KMS-11 (cell line): ENCODE measurements at regions not wholly inside any gene's neighbourhood (a gene's known extent, or its start where the extent isn't known, plus 50 kb on each side); places are given as distances from the start of the nearest gene placed in this dataset.

Source experiments
- H2AFZ ChIP-seq: fragments of 200-600 bp; sonication (generic); 2 replicates; pipeline ENCODE4 v1.6.1; 2016; ENCODE audit warnings: antibody characterized with exemption, mixed run types, low read depth
- H3K27ac ChIP-seq: fragments of 200-600 bp; sonication (generic); 2 replicates; pipeline ENCODE4 v1.6.1; 2016; ENCODE audit warnings: mild to moderate bottlenecking, mixed run types
- H3K27me3 ChIP-seq: fragments of 200-600 bp; sonication (generic); 2 replicates; pipeline ENCODE4 v1.6.1; 2017; ENCODE audit warnings: mild to moderate bottlenecking, low read depth, mixed run types, moderate library complexity; ENCODE audit not compliant: insufficient read depth
- H3K36me3 ChIP-seq: fragments of 200-600 bp; sonication (generic); 2 replicates; pipeline ENCODE4 v1.6.1; 2017; ENCODE audit warnings: mild to moderate bottlenecking, mixed run types; ENCODE audit not compliant: insufficient read depth
- H3K4me1 ChIP-seq: fragments of 200-600 bp; sonication (generic); 2 replicates; pipeline ENCODE4 v1.6.1; 2016; ENCODE audit warnings: mild to moderate bottlenecking, low read depth, mixed run types; ENCODE audit not compliant: poor library complexity, severe bottlenecking
- H3K4me2 ChIP-seq: fragments of 200-600 bp; sonication (generic); 2 replicates; pipeline ENCODE4 v1.7.0; 2016; ENCODE audit warnings: mild to moderate bottlenecking, mixed run types
- H3K4me3 ChIP-seq: fragments of 200-600 bp; sonication (generic); IDR thresholded peaks from 2 replicates; pipeline ENCODE4 v1.6.1; 2017; ENCODE audit warnings: low read depth, low read length, mixed read lengths; ENCODE audit not compliant: insufficient read depth
- H3K79me2 ChIP-seq: fragments of 200-600 bp; sonication (generic); 2 replicates; pipeline ENCODE4 v1.6.1; 2016; ENCODE audit warnings: low read depth, mixed run types; ENCODE audit not compliant: insufficient read depth
- H3K9ac ChIP-seq: fragments of 200-600 bp; sonication (generic); 2 replicates; pipeline ENCODE4 v1.6.1; 2016; ENCODE audit warnings: mild to moderate bottlenecking, mixed run types
- H4K20me1 ChIP-seq: fragments of 200-600 bp; sonication (generic); 2 replicates; pipeline ENCODE4 v1.6.1; 2016; ENCODE audit warnings: mild to moderate bottlenecking, mixed run types; ENCODE audit not compliant: insufficient read depth
- CTCF ChIP-seq: fragments of 200-600 bp; sonication (generic); conservative IDR thresholded peaks from 2 replicates; pipeline ENCODE4 v1.6.1; 2017; ENCODE audit warnings: low read depth, mild to moderate bottlenecking, antibody characterized with exemption, low read length, moderate library complexity, mixed read lengths

GRCh38 chr6:71730284-71730683 is 156.1 kb upstream of the RIMS1 start:
- H3K27me3 ChIP-seq = no peaks in the 10 kb centered on the region
- no peak overlapping the region for H3K4me2 ChIP-seq
- no peak overlapping the region for H3K9ac ChIP-seq
- H3K4me1 ChIP-seq = no peaks in the 10 kb centered on the region
- H3K4me3 ChIP-seq = no peak overlapping the region
- no peaks in the 10 kb centered on the region for H4K20me1 ChIP-seq
- no peak overlapping the region for H2AFZ ChIP-seq
- no peak for TF ChIP-seq CTCF
- no peak overlapping the region for H3K27ac ChIP-seq
- no peaks in the 10 kb centered on the region for H3K36me3 ChIP-seq
- H3K79me2 ChIP-seq = no peaks in the 10 kb centered on the region

GRCh38 chr6:71733970-71734899 is 152.1 kb upstream of the RIMS1 start:
- no peak overlapping the region for H3K4me3 ChIP-seq
- no peak overlapping the region for H3K9ac ChIP-seq
- no peaks in the 10 kb centered on the region for H3K79me2 ChIP-seq
- no peak overlapping the region for H2AFZ ChIP-seq
- no peaks in the 10 kb centered on the region for H4K20me1 ChIP-seq
- H3K4me2 ChIP-seq = no peak overlapping the region
- H3K27ac ChIP-seq = no peak overlapping the region
- no peak for TF ChIP-seq CTCF
- H3K27me3 ChIP-seq = no peaks in the 10 kb centered on the region
- no peaks in the 10 kb centered on the region for H3K4me1 ChIP-seq
- no peaks in the 10 kb centered on the region for H3K36me3 ChIP-seq

- H3K9ac ChIP-seq = no peak overlapping the region
- H3K4me1 ChIP-seq = no peaks in the 10 kb centered on the region
- no peak overlapping the region for H3K27ac ChIP-seq
- H2AFZ ChIP-seq = no peak overlapping the region
- no peak overlapping the region for H3K4me2 ChIP-seq
- H4K20me1 ChIP-seq = no peaks in the 10 kb centered on the region
- no peaks in the 10 kb centered on the region for H3K36me3 ChIP-seq
- no peak overlapping the region for H3K4me3 ChIP-seq
- no peaks in the 10 kb centered on the region for H3K27me3 ChIP-seq
- TF ChIP-seq CTCF = no peak
- H3K79me2 ChIP-seq = no peaks in the 10 kb centered on the region
Measured at GRCh38 chr6:71737953-71738352, 148.4 kb upstream of the RIMS1 start.

GRCh38 chr6:71745525-71745924 is 140.8 kb upstream of the RIMS1 start:
- Histone ChIP-seq H3K4me2 (no peak overlapping the region), H2AFZ (no peak overlapping the region), H3K27me3 (no peaks in the 10 kb centered on the region), H3K27ac (no peak overlapping the region), H3K4me1 (no peaks in the 10 kb centered on the region), H4K20me1 (no peaks in the 10 kb centered on the region), H3K36me3 (no peaks in the 10 kb centered on the region), H3K4me3 (no peak overlapping the region), H3K9ac (no peak overlapping the region), H3K79me2 (no peaks in the 10 kb centered on the region)
- TF ChIP-seq CTCF = no peak
